Central memory CD4-positive, alpha-beta T cell (primary cell): ENCODE measurements at regions not wholly inside any gene's neighbourhood (a gene's known extent, or its start where the extent isn't known, plus 50 kb on each side); places are given as distances from the start of the nearest gene placed in this dataset.

ENCODE experiments used
- DNase-seq: peaks from one replicate; pipeline ENCODE4 v3.0.0; 2022

- no peak for DNase-seq
These were observed 105.8 kb upstream of the TMPO start for GRCh38 chr12:98409548-98409947.

- DNase-seq = no peak
These were observed 105.0 kb upstream of the TMPO start for GRCh38 chr12:98410356-98410755.

- no peak for DNase-seq
These were observed 98.5 kb upstream of the TMPO start for GRCh38 chr12:98416845-98417244.

GRCh38 chr12:98417266-98417665, 98.1 kb upstream of the TMPO start:
- DNase-seq = no peak

GRCh38 chr12:98418357-98419075, 96.9 kb upstream of the TMPO start:
- DNase-seq = no peak

- DNase-seq = no peak
These were observed 96.2 kb upstream of the TMPO start for GRCh38 chr12:98419081-98419794.

GRCh38 chr12:98419795-98420404, 95.5 kb upstream of the TMPO start:
- DNase-seq = no peak

- DNase-seq = no peak
These were observed 94.9 kb upstream of the TMPO start for GRCh38 chr12:98420461-98420860.

- no peak for DNase-seq
These were observed 94.1 kb upstream of the TMPO start for GRCh38 chr12:98421316-98421715.

- DNase-seq = no peak
These were observed 93.0 kb upstream of the TMPO start for GRCh38 chr12:98422359-98422758.

GRCh38 chr12:98422812-98423211, 92.6 kb upstream of the TMPO start:
- no peak for DNase-seq

GRCh38 chr12:98423963-98424362, 91.4 kb upstream of the TMPO start:
- DNase-seq = no peak

GRCh38 chr12:98424726-98425401, 90.5 kb upstream of the TMPO start:
- DNase-seq = peak; percentile 28

- no peak for DNase-seq
These were observed 89.5 kb upstream of the TMPO start for GRCh38 chr12:98425859-98426258.

GRCh38 chr12:98431089-98431488, 84.3 kb upstream of the TMPO start:
- no peak for DNase-seq

- DNase-seq = no peak
These were observed 78.2 kb upstream of the TMPO start for GRCh38 chr12:98437166-98437565.

GRCh38 chr12:98437806-98438595, 77.4 kb upstream of the TMPO start:
- DNase-seq = no peak

GRCh38 chr12:98438656-98439230, 76.6 kb upstream of the TMPO start:
- no peak for DNase-seq

- DNase-seq = no peak
These were observed 75.9 kb upstream of the TMPO start for GRCh38 chr12:98439471-98439951.

GRCh38 chr12:98439981-98440581, 75.3 kb upstream of the TMPO start:
- DNase-seq = no peak

GRCh38 chr12:98446060-98446459, 69.3 kb upstream of the TMPO start:
- DNase-seq = no peak

- no peak for DNase-seq
These were observed 68.7 kb upstream of the TMPO start for GRCh38 chr12:98446682-98447081.
